ENCODE measurements at regions not wholly inside any gene's neighbourhood (a gene's known extent, or its start where the extent isn't known, plus 50 kb on each side); places are given as distances from the start of the nearest gene placed in this dataset.

DNA sequence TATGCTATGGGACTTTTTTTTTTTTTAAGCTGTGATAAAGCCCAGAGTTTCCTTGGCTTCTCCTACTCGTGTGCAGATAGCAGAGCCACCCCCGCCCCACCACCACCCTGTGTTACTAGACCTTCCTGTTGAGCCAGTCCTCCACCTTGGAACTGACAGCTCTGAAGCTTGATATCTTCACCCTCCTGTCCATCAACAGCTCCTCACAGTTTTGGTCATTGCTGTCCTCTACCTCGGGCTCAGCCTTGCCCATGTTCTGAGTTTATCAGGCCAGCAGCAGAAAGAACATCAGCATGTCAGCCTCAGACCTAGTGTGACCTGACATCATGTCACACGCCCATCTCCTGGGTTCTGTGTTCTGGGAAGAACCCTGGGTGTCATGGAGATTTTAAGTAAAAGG is 167.1 kb upstream of the RAI14 start:
- Histone ChIP-seq H3K9me1 (ENCODE audit: control insufficient read depth, insufficient read depth, low read length) (no peaks in the 10 kb centered on the region), H3K27ac (ENCODE audit: extremely low read depth, low read depth, low read length) (no peak overlapping the region), H2AFZ (ENCODE audit: low read depth, low read length) (peak overlapping the region; percentile 15; the same call in 1 of the 2 replicates), H4K20me1 (replicated peaks; ENCODE audit: control insufficient read depth, insufficient read depth, low read length) (no peaks in the 10 kb centered on the region), H3K27me3 (ENCODE audit: control insufficient read depth in 2 of 2, insufficient read depth in 2 of 2, low read length in 2 of 2) (peaks cover 2 to 7% of the 10 kb centered on the region in 2 experiments; a peak in 2 of 5 replicates), H3K4me2 (ENCODE audit: insufficient read depth, low read length) (no peak overlapping the region), H3K4me1 (replicated peaks in 1 of 2; ENCODE audit: control insufficient read depth in 2 of 2, insufficient read depth in 2 of 2, low read length in 2 of 2) (peaks cover 0 to 5% of the 10 kb centered on the region in 2 experiments; a peak in 2 of 5 replicates), H3K79me2 (ENCODE audit: control insufficient read depth, insufficient read depth, low read length) (no peaks in the 10 kb centered on the region), H3K36me3 (ENCODE audit: control insufficient read depth, insufficient read depth, low read length) (no peaks in the 10 kb centered on the region), H3K9ac (ENCODE audit: insufficient read depth in 1 of 2, low read depth in 2 of 2, low read length in 2 of 2) (no peak overlapping the region), H3K4me3 (no peak overlapping the region), H3K9me3 (replicated peaks; ENCODE audit: control insufficient read depth, insufficient read depth, low read depth, low read length) (no peaks in the 10 kb centered on the region)
- no TSS peak for BruUV-seq (replicated peaks)
- ATAC-seq: peak; percentile 64
- TF ChIP-seq, protein P1, sequence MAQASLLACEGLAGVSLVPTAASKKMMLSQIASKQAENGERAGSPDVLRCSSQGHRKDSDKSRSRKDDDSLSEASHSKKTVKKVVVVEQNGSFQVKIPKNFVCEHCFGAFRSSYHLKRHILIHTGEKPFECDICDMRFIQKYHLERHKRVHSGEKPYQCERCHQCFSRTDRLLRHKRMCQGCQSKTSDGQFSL (CRISPR knock-in tag; IDR thresholded peaks at IDR 0.05): no peak
- TF ChIP-seq, protein P1 (tag; IDR thresholded peaks at IDR 0.05): no peak
- TF ChIP-seq PKNOX1 (IDR thresholded peaks at IDR 0.05): peak; percentile 91
- peak; percentile 86 for TF ChIP-seq MEIS2 (IDR thresholded peaks at IDR 0.05; ENCODE audit: partially characterized antibody)
- no peak for TF ChIP-seq ZHX1 (conservative IDR thresholded peaks at IDR 0.05; ENCODE audit: low read length)
- no peak for TF ChIP-seq PBX2 (CRISPR knock-in tag; IDR thresholded peaks at IDR 0.05; ENCODE audit: low read depth)
- TF ChIP-seq PBX2 (tag; conservative IDR thresholded peaks at IDR 0.05; ENCODE audit: low read depth): peak; percentile 61
- TF ChIP-seq ZNF79 (CRISPR knock-in tag; IDR thresholded peaks at IDR 0.05; ENCODE audit: low read depth): no peak
- peak; percentile 30; the same call in 1 of the 2 replicates for TF ChIP-seq CTBP1 (IDR thresholded peaks at IDR 0.05; ENCODE audit: borderline replicate concordance)
- peak; percentile 32 to 66 (median 44) for DNase-seq (ENCODE audit: extremely low read depth in 1 of 4, low spot score in 3 of 4)
- POLR2A ChIA-PET: interaction anchor here (0.6 kb wide), 3 partner anchors 10 to 441 kb away, joined by 3 to 4 read pairs (median 3); partner anchors contain the start of gene DNAJC21
- intact Hi-C loops (cut with micrococcal nuclease): no loop called here
- in situ Hi-C loops (cut with MboI): loop anchor here (10.0 to 25.0 kb wide), 2 partner anchors 406 to 698 kb away; no protein-coding TSS in a partner anchor
- CTCF ChIA-PET (ENCODE audit: low intra/inter-chr PET ratio): no interaction called here
- FAIRE-seq: peak; percentile 71
- WGBS (ENCODE audit: insufficient coverage, low coverage, missing lambda C conversion rate): 0% methylated on average over 4 of the region's 4 CpGs

All from K562 (cell line).